ENCODE measurements at regions not wholly inside any gene's neighbourhood (a gene's known extent, or its start where the extent isn't known, plus 50 kb on each side); places are given as distances from the start of the nearest gene placed in this dataset.

DNA sequence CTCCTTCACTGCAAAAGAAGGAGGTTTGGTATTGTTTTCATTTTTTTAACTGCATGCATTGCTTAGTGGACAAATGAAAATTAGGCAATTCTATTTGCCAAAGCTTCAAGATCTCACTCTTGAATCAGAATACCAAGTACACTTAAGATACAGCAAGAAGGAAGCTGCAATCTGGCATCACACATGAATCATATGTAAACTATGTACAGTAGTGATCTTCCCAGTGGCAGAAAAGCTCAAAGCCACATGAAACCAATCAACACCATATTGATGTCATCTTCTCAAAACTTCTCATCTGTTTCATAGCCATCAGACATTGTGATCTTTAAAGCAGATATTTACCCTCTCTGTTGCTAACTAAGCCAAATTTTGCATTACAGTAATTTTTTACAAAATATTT is 550.1 kb downstream of the LTN1 start:
- TF ChIP-seq, protein P1, sequence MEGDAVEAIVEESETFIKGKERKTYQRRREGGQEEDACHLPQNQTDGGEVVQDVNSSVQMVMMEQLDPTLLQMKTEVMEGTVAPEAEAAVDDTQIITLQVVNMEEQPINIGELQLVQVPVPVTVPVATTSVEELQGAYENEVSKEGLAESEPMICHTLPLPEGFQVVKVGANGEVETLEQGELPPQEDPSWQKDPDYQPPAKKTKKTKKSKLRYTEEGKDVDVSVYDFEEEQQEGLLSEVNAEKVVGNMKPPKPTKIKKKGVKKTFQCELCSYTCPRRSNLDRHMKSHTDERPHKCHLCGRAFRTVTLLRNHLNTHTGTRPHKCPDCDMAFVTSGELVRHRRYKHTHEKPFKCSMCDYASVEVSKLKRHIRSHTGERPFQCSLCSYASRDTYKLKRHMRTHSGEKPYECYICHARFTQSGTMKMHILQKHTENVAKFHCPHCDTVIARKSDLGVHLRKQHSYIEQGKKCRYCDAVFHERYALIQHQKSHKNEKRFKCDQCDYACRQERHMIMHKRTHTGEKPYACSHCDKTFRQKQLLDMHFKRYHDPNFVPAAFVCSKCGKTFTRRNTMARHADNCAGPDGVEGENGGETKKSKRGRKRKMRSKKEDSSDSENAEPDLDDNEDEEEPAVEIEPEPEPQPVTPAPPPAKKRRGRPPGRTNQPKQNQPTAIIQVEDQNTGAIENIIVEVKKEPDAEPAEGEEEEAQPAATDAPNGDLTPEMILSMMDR (IDR thresholded peaks at IDR 0.05), result no peak
- no peak for TF ChIP-seq POLR2A (IDR thresholded peaks at IDR 0.05)
- TF ChIP-seq EP300 (IDR thresholded peaks at IDR 0.05), result no peak
